ENCODE measurements at regions not wholly inside any gene's neighbourhood (a gene's known extent, or its start where the extent isn't known, plus 50 kb on each side); places are given as distances from the start of the nearest gene placed in this dataset.

DNA sequence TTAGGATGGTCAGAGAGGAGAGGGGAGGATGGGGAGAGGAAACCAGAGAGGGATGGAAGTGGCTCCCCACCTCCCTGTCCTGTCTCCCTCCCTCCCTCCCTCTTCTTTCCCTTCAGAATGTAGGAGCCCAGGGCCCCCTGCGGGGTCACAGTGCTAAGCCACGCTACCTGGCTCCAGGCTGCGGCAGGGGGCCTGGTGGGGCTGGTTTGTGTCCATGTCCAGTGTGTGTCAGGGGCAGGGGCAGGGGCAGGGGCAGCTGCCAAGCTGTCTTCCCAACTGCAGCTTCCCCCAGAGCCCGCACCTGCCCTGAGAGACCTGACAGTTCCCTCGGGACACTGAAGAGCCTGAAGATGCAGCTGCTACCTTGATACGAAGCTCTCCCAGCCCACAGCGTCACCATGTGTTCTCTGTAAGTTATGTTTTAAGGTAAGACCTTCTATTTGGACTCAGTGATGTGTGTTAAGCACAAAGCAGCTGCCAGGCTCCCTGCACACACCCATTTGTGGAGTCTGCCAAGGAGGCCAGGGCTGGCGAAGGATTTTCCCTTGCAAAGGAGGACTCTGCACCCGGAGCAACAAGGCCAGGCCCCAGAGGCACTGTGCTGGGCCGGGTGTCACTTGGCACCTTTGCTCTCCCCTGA, 121.8 kb upstream of the SMAD3 start (continued):
- TF ChIP-seq CTCF (conservative IDR thresholded peaks at IDR 0.05; ENCODE audit: low read depth, low read length) (no peak), RFX5 (IDR thresholded peaks at IDR 0.05; ENCODE audit: low read depth, low read length) (no peak), SMC3 (IDR thresholded peaks at IDR 0.05; ENCODE audit: low read depth, low read length) (no peak), RCOR1 (IDR thresholded peaks at IDR 0.05; ENCODE audit: insufficient replicate concordance, low read length) (no peak), CEBPB (IDR thresholded peaks at IDR 0.05; ENCODE audit: low read depth, low read length) (no peak)
